Nephron (organoid): ENCODE measurements at regions not wholly inside any gene's neighbourhood (a gene's known extent, or its start where the extent isn't known, plus 50 kb on each side); places are given as distances from the start of the nearest gene placed in this dataset.

ENCODE experiments used
- H3K27ac Mint-ChIP-seq, 3 experiments: 2 replicates each; pipeline ENCODE4 v1.8.0; 2020; ENCODE audit warnings: mixed read lengths in 3 of 3, mild to moderate bottlenecking in 2 of 3, moderate library complexity in 1 of 3
- H3K27me3 Mint-ChIP-seq: 2 replicates; pipeline ENCODE4 v1.8.0; 2021; ENCODE audit warnings: low read depth, mild to moderate bottlenecking, moderate library complexity, mixed read lengths
- H3K36me3 Mint-ChIP-seq: 2 replicates; pipeline ENCODE4 v1.8.0; 2020; ENCODE audit warnings: low read depth, mixed read lengths
- H3K4me1 Mint-ChIP-seq: 2 replicates; pipeline ENCODE4 v1.8.0; 2020; ENCODE audit warnings: mixed read lengths
- H3K4me3 Mint-ChIP-seq, 3 experiments: 2 replicates each; pipeline ENCODE4 v1.8.0; 2020; ENCODE audit warnings: mild to moderate bottlenecking in 3 of 3, mixed read lengths in 3 of 3, moderate library complexity in 2 of 3
- H3K9me3 Mint-ChIP-seq: 2 replicates; pipeline ENCODE4 v1.8.0; 2020; ENCODE audit warnings: mixed read lengths
- TF ChIP-seq, protein P1 (sequence below), 3 experiments: fragments of 200-600 bp; sonication (generic); IDR thresholded peaks; one replicate each; pipeline ENCODE4 v1.5.0; 2021; ENCODE audit warnings: antibody characterized with exemption in 3 of 3; ENCODE audit not compliant: unreplicated experiment in 3 of 3

DNA sequence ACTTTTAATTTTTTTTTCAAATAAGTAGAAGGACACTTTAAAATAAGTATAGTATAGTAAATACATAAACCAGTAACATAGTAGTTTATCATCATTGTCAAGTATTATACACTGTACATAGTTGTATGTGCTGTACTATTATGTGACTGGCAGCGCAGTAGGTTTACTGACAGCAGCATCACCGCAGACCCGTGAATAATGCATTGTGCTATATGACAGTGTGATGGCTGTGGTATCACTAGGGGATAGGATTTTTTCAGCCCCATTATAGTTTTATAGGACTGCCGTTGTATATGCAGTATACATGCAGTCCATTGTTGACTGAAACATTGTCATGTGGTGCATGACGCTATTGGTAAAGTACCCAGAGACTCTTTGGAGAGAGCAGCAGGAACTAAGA lies 306.5 kb downstream of the SQOR start:
- Mint-ChIP-seq H3K4me3 (no peak overlapping the region), H3K36me3 (no peaks in the 10 kb centered on the region), H3K27ac (no peak overlapping the region), H3K4me1 (no peaks in the 10 kb centered on the region), H3K9me3 (peaks cover 3% of the 10 kb centered on the region), H3K27me3 (no peaks in the 10 kb centered on the region)
- TF ChIP-seq, protein P1, sequence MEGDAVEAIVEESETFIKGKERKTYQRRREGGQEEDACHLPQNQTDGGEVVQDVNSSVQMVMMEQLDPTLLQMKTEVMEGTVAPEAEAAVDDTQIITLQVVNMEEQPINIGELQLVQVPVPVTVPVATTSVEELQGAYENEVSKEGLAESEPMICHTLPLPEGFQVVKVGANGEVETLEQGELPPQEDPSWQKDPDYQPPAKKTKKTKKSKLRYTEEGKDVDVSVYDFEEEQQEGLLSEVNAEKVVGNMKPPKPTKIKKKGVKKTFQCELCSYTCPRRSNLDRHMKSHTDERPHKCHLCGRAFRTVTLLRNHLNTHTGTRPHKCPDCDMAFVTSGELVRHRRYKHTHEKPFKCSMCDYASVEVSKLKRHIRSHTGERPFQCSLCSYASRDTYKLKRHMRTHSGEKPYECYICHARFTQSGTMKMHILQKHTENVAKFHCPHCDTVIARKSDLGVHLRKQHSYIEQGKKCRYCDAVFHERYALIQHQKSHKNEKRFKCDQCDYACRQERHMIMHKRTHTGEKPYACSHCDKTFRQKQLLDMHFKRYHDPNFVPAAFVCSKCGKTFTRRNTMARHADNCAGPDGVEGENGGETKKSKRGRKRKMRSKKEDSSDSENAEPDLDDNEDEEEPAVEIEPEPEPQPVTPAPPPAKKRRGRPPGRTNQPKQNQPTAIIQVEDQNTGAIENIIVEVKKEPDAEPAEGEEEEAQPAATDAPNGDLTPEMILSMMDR (IDR thresholded peaks at IDR 0.05; ENCODE audit: unreplicated experiment in 3 of 3) = no peak

DNA sequence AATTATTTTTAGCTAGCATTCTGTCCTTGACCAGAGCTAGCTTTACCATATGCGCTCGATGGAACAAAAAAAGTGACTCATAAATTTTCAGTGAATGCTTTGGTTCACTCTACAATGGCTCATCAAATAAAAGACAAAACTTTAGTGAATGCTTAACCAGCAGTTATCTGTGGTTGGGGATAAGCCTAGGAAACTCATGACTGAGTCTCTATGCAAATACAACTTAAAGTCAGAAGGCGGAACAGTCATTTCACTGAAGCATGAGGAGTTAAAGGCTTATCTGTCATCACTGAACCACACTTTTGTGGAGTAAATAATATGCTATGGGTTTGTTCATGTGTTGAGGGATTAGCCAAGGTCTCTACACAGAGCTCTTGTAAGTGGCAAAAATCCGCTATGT lies 308.4 kb downstream of the SQOR start:
- no peaks in the 10 kb centered on the region for H3K4me1 Mint-ChIP-seq
- H3K27me3 Mint-ChIP-seq = no peaks in the 10 kb centered on the region
- TF ChIP-seq, protein P1 (IDR thresholded peaks at IDR 0.05; ENCODE audit: unreplicated experiment in 3 of 3) = no peak
- no peak overlapping the region for H3K27ac Mint-ChIP-seq
- no peaks in the 10 kb centered on the region for H3K9me3 Mint-ChIP-seq
- H3K36me3 Mint-ChIP-seq = no peaks in the 10 kb centered on the region
- H3K4me3 Mint-ChIP-seq = no peak overlapping the region

DNA sequence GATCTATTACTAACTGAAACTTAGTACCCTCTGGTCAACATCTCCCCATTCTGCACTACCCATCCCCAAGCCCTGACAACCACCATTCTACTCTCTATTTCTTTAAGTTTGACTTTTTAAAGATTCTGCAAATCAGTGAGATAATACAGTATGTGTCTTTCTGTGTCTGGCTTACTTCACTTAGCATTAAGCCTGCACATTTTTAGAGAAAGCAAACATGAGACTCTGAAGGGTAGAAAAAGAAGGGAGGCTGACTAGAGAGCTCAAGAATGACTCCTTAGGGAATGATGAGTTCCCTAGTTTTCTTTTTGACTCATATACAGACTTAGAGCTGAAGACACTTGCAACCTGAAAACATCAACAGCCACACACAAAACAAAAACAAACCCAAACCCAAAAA lies 311.3 kb downstream of the SQOR start:
- TF ChIP-seq, protein P1 (IDR thresholded peaks at IDR 0.05; ENCODE audit: unreplicated experiment in 3 of 3) = no peak
- H3K9me3 Mint-ChIP-seq = no peaks in the 10 kb centered on the region
- no peak overlapping the region for H3K4me3 Mint-ChIP-seq
- peaks cover 3% of the 10 kb centered on the region for H3K27me3 Mint-ChIP-seq
- H3K4me1 Mint-ChIP-seq = no peaks in the 10 kb centered on the region
- no peak overlapping the region for H3K27ac Mint-ChIP-seq
- no peaks in the 10 kb centered on the region for H3K36me3 Mint-ChIP-seq

DNA sequence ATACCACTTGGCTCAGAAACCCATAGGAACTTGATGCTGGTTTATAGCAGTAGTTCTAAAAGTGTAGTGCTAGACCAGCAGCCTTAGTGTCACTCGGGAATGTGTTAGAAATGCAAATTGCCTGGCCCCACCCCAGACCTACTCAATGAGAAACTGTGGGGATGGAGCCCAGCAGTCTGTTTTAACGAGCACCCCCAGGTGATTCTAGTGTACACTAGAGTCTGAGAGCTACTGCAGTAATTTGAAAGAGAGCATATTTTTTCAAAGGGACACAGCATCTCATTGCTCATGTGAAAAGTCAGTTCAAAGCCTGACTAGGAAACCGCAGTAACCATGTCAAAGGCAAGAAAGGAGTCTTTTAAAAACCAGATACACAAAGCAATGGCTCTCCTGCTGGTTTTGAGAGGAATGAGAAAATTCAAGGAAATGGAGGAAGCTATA lies 313.4 kb downstream of the SQOR start:
- Mint-ChIP-seq H3K36me3 (no peaks in the 10 kb centered on the region), H3K27me3 (peaks cover 3% of the 10 kb centered on the region), H3K4me1 (no peaks in the 10 kb centered on the region), H3K9me3 (no peaks in the 10 kb centered on the region), H3K27ac (no peak overlapping the region), H3K4me3 (no peak overlapping the region)
- TF ChIP-seq, protein P1 (IDR thresholded peaks at IDR 0.05; ENCODE audit: unreplicated experiment in 3 of 3) = no peak

DNA sequence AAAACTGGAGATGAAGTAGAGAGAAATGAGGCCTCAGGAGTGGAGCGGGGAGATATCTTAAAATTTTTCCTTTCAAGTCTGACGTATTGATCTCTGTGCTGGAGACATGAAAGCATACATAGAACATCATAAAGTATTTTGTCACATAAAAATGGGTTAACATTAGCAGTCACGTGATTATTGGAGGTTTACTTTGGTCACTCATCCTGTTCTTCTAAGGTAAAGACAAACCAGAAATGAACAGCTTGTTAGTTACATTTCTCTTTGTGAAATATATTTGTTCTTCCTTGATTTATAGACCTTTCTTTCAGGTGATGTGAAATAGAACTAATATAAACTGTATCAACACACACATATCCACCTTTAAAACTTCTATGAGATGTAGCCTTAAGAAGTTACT lies 324.1 kb downstream of the SQOR start:
- TF ChIP-seq, protein P1 (IDR thresholded peaks at IDR 0.05; ENCODE audit: unreplicated experiment in 3 of 3) = no peak
- Mint-ChIP-seq H3K9me3 (peaks cover 10% of the 10 kb centered on the region), H3K27me3 (no peaks in the 10 kb centered on the region), H3K4me3 (no peak overlapping the region), H3K4me1 (no peaks in the 10 kb centered on the region), H3K27ac (no peak overlapping the region), H3K36me3 (no peaks in the 10 kb centered on the region)

DNA sequence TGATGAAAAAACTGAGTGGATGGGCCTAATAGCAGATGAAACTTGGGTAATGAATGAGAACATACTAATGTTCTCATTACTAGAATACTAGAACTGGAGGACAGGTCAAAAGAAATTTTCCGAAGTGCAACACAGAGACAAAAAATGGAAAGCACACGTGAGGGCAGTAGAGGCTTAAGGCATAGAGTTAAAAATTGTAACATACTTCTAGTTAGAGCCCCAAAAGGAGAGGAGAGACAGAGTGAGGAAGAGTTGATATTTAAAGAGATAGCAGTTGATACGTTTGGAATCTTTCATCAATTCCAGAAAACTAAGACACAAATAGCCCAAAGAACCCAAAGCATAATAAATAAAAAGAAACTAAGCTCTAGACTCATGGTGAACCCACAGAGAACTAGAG lies 327.9 kb downstream of the SQOR start:
- TF ChIP-seq, protein P1 (IDR thresholded peaks at IDR 0.05; ENCODE audit: unreplicated experiment in 3 of 3) = no peak
- no peak overlapping the region for H3K27ac Mint-ChIP-seq
- peaks cover 14% of the 10 kb centered on the region for H3K9me3 Mint-ChIP-seq
- no peaks in the 10 kb centered on the region for H3K27me3 Mint-ChIP-seq
- H3K4me3 Mint-ChIP-seq = no peak overlapping the region
- no peaks in the 10 kb centered on the region for H3K36me3 Mint-ChIP-seq
- no peaks in the 10 kb centered on the region for H3K4me1 Mint-ChIP-seq
